ENCODE measurements at regions not wholly inside any gene's neighbourhood (a gene's known extent, or its start where the extent isn't known, plus 50 kb on each side); places are given as distances from the start of the nearest gene placed in this dataset.

- no peak overlapping the region for H3K4me3 ChIP-seq (ENCODE audit: low read depth, low read length)
- TF ChIP-seq CTCF (IDR thresholded peaks at IDR 0.05; ENCODE audit: insufficient read depth, low read depth, low read length) = no peak
- DNase-seq (ENCODE audit: low read depth) = no peak
Observed at GRCh38 chr6:148263010-148263409, 79.6 kb upstream of the SASH1 start.

- no peak for DNase-seq (ENCODE audit: low read depth)
- H3K4me3 ChIP-seq (ENCODE audit: low read depth, low read length) = no peak overlapping the region
- TF ChIP-seq CTCF (IDR thresholded peaks at IDR 0.05; ENCODE audit: insufficient read depth, low read depth, low read length) = no peak
Observed at GRCh38 chr6:148263961-148264360, 78.7 kb upstream of the SASH1 start.

GRCh38 chr6:148265054-148265453 lies 77.6 kb upstream of the SASH1 start:
- no peak for TF ChIP-seq CTCF (IDR thresholded peaks at IDR 0.05; ENCODE audit: insufficient read depth, low read depth, low read length)
- no peak for DNase-seq (ENCODE audit: low read depth)

GRCh38 chr6:148269386-148269785 lies 73.3 kb upstream of the SASH1 start:
- TF ChIP-seq CTCF (IDR thresholded peaks at IDR 0.05; ENCODE audit: insufficient read depth, low read depth, low read length) = no peak
- H3K4me3 ChIP-seq (ENCODE audit: low read depth, low read length) = no peak overlapping the region
- DNase-seq (ENCODE audit: low read depth) = no peak

More at GRCh38 chr6:148265054-148265453, 77.6 kb upstream of the SASH1 start:
- H3K4me3 ChIP-seq (ENCODE audit: low read depth, low read length) = no peak overlapping the region

- peak overlapping the region; percentile 52 for H3K4me3 ChIP-seq (ENCODE audit: low read depth, low read length)
- peak; percentile 98 for DNase-seq (ENCODE audit: low read depth)
- TF ChIP-seq CTCF (IDR thresholded peaks at IDR 0.05; ENCODE audit: insufficient read depth, low read depth, low read length) = no peak
Observed at GRCh38 chr6:148271711-148272439, 70.8 kb upstream of the SASH1 start.

GRCh38 chr6:148272597-148272996 lies 70.0 kb upstream of the SASH1 start:
- peak overlapping the region; percentile 52 for H3K4me3 ChIP-seq (ENCODE audit: low read depth, low read length)
- DNase-seq (ENCODE audit: low read depth) = no peak
- no peak for TF ChIP-seq CTCF (IDR thresholded peaks at IDR 0.05; ENCODE audit: insufficient read depth, low read depth, low read length)
